ENCODE measurements at regions not wholly inside any gene's neighbourhood (a gene's known extent, or its start where the extent isn't known, plus 50 kb on each side); places are given as distances from the start of the nearest gene placed in this dataset.

- no peaks in the 10 kb centered on the region for H3K4me1 ChIP-seq (ENCODE audit: insufficient read depth, low read length)
- H3K4me3 Mint-ChIP-seq: no peak overlapping the region
- no peak overlapping the region for H3K27ac Mint-ChIP-seq
- H3K36me3 ChIP-seq (ENCODE audit: insufficient read depth, low read length): no peaks in the 10 kb centered on the region
- no peak overlapping the region for H3K4me3 ChIP-seq (ENCODE audit: low read length in 2 of 2)
- no peaks in the 10 kb centered on the region for H3K4me1 Mint-ChIP-seq
- H3K9me3 ChIP-seq (ENCODE audit: control insufficient read depth in 1 of 2, low read length in 2 of 2): no peaks in the 10 kb centered on the region
- H3K27ac ChIP-seq (ENCODE audit: low read depth, low read length): no peak overlapping the region
- no peak for DNase-seq
- intact Hi-C loops (cut with micrococcal nuclease): no loop called here
- H3K36me3 Mint-ChIP-seq: no peaks in the 10 kb centered on the region
- POLR2A ChIA-PET (ENCODE audit: partially characterized antibody): no interaction called here
- H3K27me3 Mint-ChIP-seq: no peaks in the 10 kb centered on the region
- CTCF ChIA-PET (ENCODE audit: partially characterized antibody): no interaction called here
- H3K27me3 ChIP-seq (ENCODE audit: insufficient read depth, low read length): no peaks in the 10 kb centered on the region
- no peaks in the 10 kb centered on the region for H3K9me3 Mint-ChIP-seq
Observed at GRCh38 chr18:23373570-23373969, 79.5 kb upstream of the RIOK3 start.

- peaks cover 0 to 2% (median 0%) of the 10 kb centered on the region in 4 donors for H3K4me1 Mint-ChIP-seq
- H3K4me3 Mint-ChIP-seq: no peak overlapping the region
- no peaks in the 10 kb centered on the region for H3K36me3 Mint-ChIP-seq
- Histone ChIP-seq H3K27ac (ENCODE audit: low read depth, low read length) (no peak overlapping the region), H3K4me3 (ENCODE audit: low read length in 2 of 2) (no peak overlapping the region), H3K27me3 (ENCODE audit: insufficient read depth, low read length) (no peaks in the 10 kb centered on the region), H3K4me1 (ENCODE audit: insufficient read depth, low read length) (no peaks in the 10 kb centered on the region), H3K36me3 (ENCODE audit: insufficient read depth, low read length) (no peaks in the 10 kb centered on the region), H3K9me3 (ENCODE audit: control insufficient read depth in 1 of 2, low read length in 2 of 2) (no peaks in the 10 kb centered on the region)
- intact Hi-C loops (cut with micrococcal nuclease): loop anchor here (2.0 kb wide), 1 partner anchor 347 kb away; no protein-coding TSS in a partner anchor
- DNase-seq: no peak
- POLR2A ChIA-PET (ENCODE audit: partially characterized antibody): no interaction called here
- CTCF ChIA-PET (ENCODE audit: partially characterized antibody): interaction anchor here (2.8 to 6.1 kb wide), 2 partner anchors 28 to 246 kb away, joined by 8 to 43 read pairs; no protein-coding TSS in a partner anchor
- no peak overlapping the region for H3K27ac Mint-ChIP-seq
- H3K27me3 Mint-ChIP-seq: no peaks in the 10 kb centered on the region
- H3K9me3 Mint-ChIP-seq: no peaks in the 10 kb centered on the region
Observed at GRCh38 chr18:23377669-23378301, 75.3 kb upstream of the RIOK3 start.

GRCh38 chr18:23378302-23378686 is 74.8 kb upstream of the RIOK3 start:
- Histone ChIP-seq H3K27ac (ENCODE audit: low read depth, low read length) (no peak overlapping the region), H3K4me1 (ENCODE audit: insufficient read depth, low read length) (no peaks in the 10 kb centered on the region), H3K36me3 (ENCODE audit: insufficient read depth, low read length) (no peaks in the 10 kb centered on the region), H3K27me3 (ENCODE audit: insufficient read depth, low read length) (no peaks in the 10 kb centered on the region), H3K9me3 (ENCODE audit: control insufficient read depth in 1 of 2, low read length in 2 of 2) (no peaks in the 10 kb centered on the region), H3K4me3 (ENCODE audit: low read length in 2 of 2) (no peak overlapping the region)
- Mint-ChIP-seq H3K4me1 (peaks cover 0 to 7% (median 0%) of the 10 kb centered on the region in 4 donors), H3K36me3 (peaks cover 0 to under 1% of the 10 kb centered on the region in 2 donors), H3K9me3 (no peaks in the 10 kb centered on the region), H3K27ac (no peak overlapping the region), H3K4me3 (no peak overlapping the region), H3K27me3 (no peaks in the 10 kb centered on the region)
- DNase-seq: no peak
- ChIA-PET POLR2A (ENCODE audit: partially characterized antibody) (interaction anchor here (0.6 kb wide), 1 partner anchor 20 kb away, joined by 4 read pairs; no protein-coding TSS in a partner anchor), CTCF (ENCODE audit: partially characterized antibody) (interaction anchor here (1.0 to 6.1 kb wide), 4 partner anchors 27 to 346 kb away, joined by 3 to 43 read pairs (median 16); no protein-coding TSS in a partner anchor)
- intact Hi-C loops (cut with micrococcal nuclease): loop anchor here (2.0 kb wide), 1 partner anchor 347 kb away; no protein-coding TSS in a partner anchor

- H3K4me1 Mint-ChIP-seq: peaks cover 6 to 16% (median 8%) of the 10 kb centered on the region in 4 donors
- H3K36me3 ChIP-seq (ENCODE audit: insufficient read depth, low read length): no peaks in the 10 kb centered on the region
- H3K9me3 ChIP-seq (ENCODE audit: control insufficient read depth in 1 of 2, low read length in 2 of 2): no peaks in the 10 kb centered on the region
- H3K27me3 ChIP-seq (ENCODE audit: insufficient read depth, low read length): no peaks in the 10 kb centered on the region
- H3K27ac ChIP-seq (ENCODE audit: low read depth, low read length): no peak overlapping the region
- intact Hi-C loops (cut with micrococcal nuclease): no loop called here
- ChIA-PET POLR2A (ENCODE audit: partially characterized antibody) (no interaction called here), CTCF (ENCODE audit: partially characterized antibody) (interaction anchor here (1.0 to 6.1 kb wide), 7 partner anchors 15 to 581 kb away, joined by 3 to 43 read pairs (median 4); no protein-coding TSS in a partner anchor)
- H3K9me3 Mint-ChIP-seq: no peaks in the 10 kb centered on the region
- H3K27me3 Mint-ChIP-seq: no peaks in the 10 kb centered on the region
- no peak overlapping the region for H3K4me3 Mint-ChIP-seq
- peaks cover 9% of the 10 kb centered on the region for H3K4me1 ChIP-seq (ENCODE audit: insufficient read depth, low read length)
- peak overlapping the region in 2 of 7 donors; percentile 10 to 62 for H3K27ac Mint-ChIP-seq
- peaks cover 0 to 3% of the 10 kb centered on the region in 2 donors for H3K36me3 Mint-ChIP-seq
- DNase-seq: no peak
- H3K4me3 ChIP-seq (ENCODE audit: low read length in 2 of 2): no peak overlapping the region
Observed at GRCh38 chr18:23380001-23380550, 73.0 kb upstream of the RIOK3 start.

GRCh38 chr18:23380817-23381216 is 72.3 kb upstream of the RIOK3 start:
- CTCF ChIA-PET (ENCODE audit: partially characterized antibody): interaction anchor here (2.6 to 6.1 kb wide), 3 partner anchors 25 to 349 kb away, joined by 8 to 43 read pairs (median 24); no protein-coding TSS in a partner anchor
- no peaks in the 10 kb centered on the region for H3K27me3 ChIP-seq (ENCODE audit: insufficient read depth, low read length)
- no peak overlapping the region for H3K4me3 ChIP-seq (ENCODE audit: low read length in 2 of 2)
- H3K27ac ChIP-seq (ENCODE audit: low read depth, low read length): no peak overlapping the region
- peaks cover 11 to 22% (median 13%) of the 10 kb centered on the region in 4 donors for H3K4me1 Mint-ChIP-seq
- DNase-seq: no peak
- intact Hi-C loops (cut with micrococcal nuclease): no loop called here
- H3K27ac Mint-ChIP-seq: no peak overlapping the region
- no peaks in the 10 kb centered on the region for H3K36me3 ChIP-seq (ENCODE audit: insufficient read depth, low read length)
- H3K4me1 ChIP-seq (ENCODE audit: insufficient read depth, low read length): peaks cover 16% of the 10 kb centered on the region
- POLR2A ChIA-PET (ENCODE audit: partially characterized antibody): no interaction called here
- H3K9me3 Mint-ChIP-seq: no peaks in the 10 kb centered on the region
- no peaks in the 10 kb centered on the region for H3K27me3 Mint-ChIP-seq
- H3K4me3 Mint-ChIP-seq: no peak overlapping the region
- peaks cover 0 to 3% of the 10 kb centered on the region in 2 donors for H3K36me3 Mint-ChIP-seq
- no peaks in the 10 kb centered on the region for H3K9me3 ChIP-seq (ENCODE audit: control insufficient read depth in 1 of 2, low read length in 2 of 2)

- Mint-ChIP-seq H3K9me3 (no peaks in the 10 kb centered on the region), H3K36me3 (peaks cover 0 to 3% of the 10 kb centered on the region in 2 donors), H3K4me3 (no peak overlapping the region), H3K4me1 (peaks cover 12 to 22% (median 14%) of the 10 kb centered on the region in 4 donors), H3K27ac (peak overlapping the region in 3 of 7 donors; percentile 56 to 73 (median 61)), H3K27me3 (no peaks in the 10 kb centered on the region)
- Histone ChIP-seq H3K4me1 (ENCODE audit: insufficient read depth, low read length) (peaks cover 16% of the 10 kb centered on the region), H3K9me3 (ENCODE audit: control insufficient read depth in 1 of 2, low read length in 2 of 2) (no peaks in the 10 kb centered on the region), H3K36me3 (ENCODE audit: insufficient read depth, low read length) (no peaks in the 10 kb centered on the region), H3K27ac (ENCODE audit: low read depth, low read length) (no peak overlapping the region), H3K4me3 (ENCODE audit: low read length in 2 of 2) (no peak overlapping the region), H3K27me3 (ENCODE audit: insufficient read depth, low read length) (no peaks in the 10 kb centered on the region)
- CTCF ChIA-PET (ENCODE audit: partially characterized antibody): no interaction called here
- intact Hi-C loops (cut with micrococcal nuclease): no loop called here
- POLR2A ChIA-PET (ENCODE audit: partially characterized antibody): no interaction called here
- no peak for DNase-seq
Observed at GRCh38 chr18:23383494-23383893, 69.6 kb upstream of the RIOK3 start.
